ENCODE measurements at regions not wholly inside any gene's neighbourhood (a gene's known extent, or its start where the extent isn't known, plus 50 kb on each side); places are given as distances from the start of the nearest gene placed in this dataset.

DNA sequence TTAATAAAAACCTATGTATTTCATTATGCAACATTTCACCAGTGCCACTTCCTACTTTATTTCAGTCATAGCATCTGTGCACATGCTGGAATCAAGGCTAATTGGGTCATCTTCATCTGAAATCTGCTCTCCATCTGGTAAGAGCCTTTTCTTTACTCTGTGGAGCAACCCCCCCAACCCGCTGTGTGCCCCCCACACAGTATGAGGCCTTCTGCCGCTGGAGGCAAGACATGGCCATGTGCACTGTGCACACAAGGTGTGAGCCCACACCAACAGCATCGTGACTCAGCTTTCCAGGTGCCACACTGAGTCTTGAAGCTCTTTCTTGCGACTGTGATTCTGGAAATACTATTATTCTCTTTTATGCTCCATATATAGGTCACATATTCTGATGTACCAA, 471.0 kb downstream of the TBC1D4 start:
- CTCF ChIA-PET = no interaction called here
- Mint-ChIP-seq H3K9me3 (no peaks in the 10 kb centered on the region), H3K36me3 (no peaks in the 10 kb centered on the region), H3K4me3 (no peak overlapping the region), H3K27me3 (peaks cover 6% of the 10 kb centered on the region), H3K4me1 (ENCODE audit: low read depth) (no peaks in the 10 kb centered on the region), H3K27ac (no peak overlapping the region)
- DNase-seq = no peak
- intact Hi-C loops (cut with micrococcal nuclease) = no loop called here
- POLR2A ChIA-PET = no interaction called here

- CTCF ChIA-PET = no interaction called here
- no peak for DNase-seq
- H3K4me3 Mint-ChIP-seq = no peak overlapping the region
- no peaks in the 10 kb centered on the region for H3K9me3 Mint-ChIP-seq
- POLR2A ChIA-PET = no interaction called here
- no peak overlapping the region for H3K27ac Mint-ChIP-seq
- no peaks in the 10 kb centered on the region for H3K4me1 Mint-ChIP-seq (ENCODE audit: low read depth)
- intact Hi-C loops (cut with micrococcal nuclease) = no loop called here
- no peaks in the 10 kb centered on the region for H3K27me3 Mint-ChIP-seq
- no peaks in the 10 kb centered on the region for H3K36me3 Mint-ChIP-seq
Measured at GRCh38 chr13:75008926-75009325, 473.0 kb downstream of the TBC1D4 start.

DNA sequence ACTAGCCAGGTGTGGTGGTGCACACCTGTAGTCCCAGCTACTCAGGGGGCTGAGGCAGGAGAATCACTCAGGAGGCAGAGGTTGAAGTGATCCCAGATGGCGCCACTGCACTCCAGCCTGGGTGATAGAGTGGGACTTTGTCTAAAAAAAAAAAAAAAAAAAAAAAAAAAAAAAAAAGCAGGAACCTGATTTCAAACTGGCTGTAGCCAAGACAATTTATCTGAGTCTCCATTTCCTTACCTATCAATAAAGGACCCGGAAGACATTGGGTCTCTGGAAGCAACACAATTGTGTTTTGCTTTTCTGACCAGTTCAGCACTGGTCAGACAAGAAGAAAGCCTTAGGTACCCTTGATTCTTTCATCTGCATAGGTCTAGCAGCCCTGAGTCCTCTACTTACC, 491.0 kb downstream of the TBC1D4 start:
- H3K4me3 Mint-ChIP-seq = no peak overlapping the region
- H3K9me3 Mint-ChIP-seq = no peaks in the 10 kb centered on the region
- H3K27ac Mint-ChIP-seq = no peak overlapping the region
- no peak for DNase-seq
- POLR2A ChIA-PET = no interaction called here
- H3K36me3 Mint-ChIP-seq = no peaks in the 10 kb centered on the region
- H3K27me3 Mint-ChIP-seq = peaks cover 2% of the 10 kb centered on the region
- CTCF ChIA-PET = no interaction called here
- intact Hi-C loops (cut with micrococcal nuclease) = no loop called here
- no peaks in the 10 kb centered on the region for H3K4me1 Mint-ChIP-seq (ENCODE audit: low read depth)

- H3K27ac Mint-ChIP-seq = no peak overlapping the region
- H3K27me3 Mint-ChIP-seq = no peaks in the 10 kb centered on the region
- H3K9me3 Mint-ChIP-seq = no peaks in the 10 kb centered on the region
- intact Hi-C loops (cut with micrococcal nuclease) = no loop called here
- H3K4me3 Mint-ChIP-seq = no peak overlapping the region
- DNase-seq = no peak
- H3K4me1 Mint-ChIP-seq (ENCODE audit: low read depth) = no peaks in the 10 kb centered on the region
- POLR2A ChIA-PET = no interaction called here
- no peaks in the 10 kb centered on the region for H3K36me3 Mint-ChIP-seq
- CTCF ChIA-PET = no interaction called here
Measured at GRCh38 chr13:74987124-74987690, 494.8 kb downstream of the TBC1D4 start.

- H3K27ac Mint-ChIP-seq = no peak overlapping the region
- POLR2A ChIA-PET = no interaction called here
- CTCF ChIA-PET = no interaction called here
Measured at GRCh38 chr13:74986609-74987008, 495.4 kb downstream of the TBC1D4 start.

GRCh38 chr13:74979703-74980102, 502.3 kb downstream of the TBC1D4 start:
- Mint-ChIP-seq H3K27me3 (peaks cover 12% of the 10 kb centered on the region), H3K9me3 (no peaks in the 10 kb centered on the region), H3K4me3 (no peak overlapping the region), H3K27ac (no peak overlapping the region), H3K4me1 (ENCODE audit: low read depth) (no peaks in the 10 kb centered on the region), H3K36me3 (no peaks in the 10 kb centered on the region)
- intact Hi-C loops (cut with micrococcal nuclease) = no loop called here
- no peak for DNase-seq
- POLR2A ChIA-PET = no interaction called here
- CTCF ChIA-PET = no interaction called here

More at GRCh38 chr13:74986609-74987008, 495.4 kb downstream of the TBC1D4 start:
- Mint-ChIP-seq H3K4me3 (no peak overlapping the region), H3K36me3 (no peaks in the 10 kb centered on the region), H3K27me3 (no peaks in the 10 kb centered on the region), H3K9me3 (no peaks in the 10 kb centered on the region), H3K4me1 (ENCODE audit: low read depth) (no peaks in the 10 kb centered on the region)
- no peak for DNase-seq
- intact Hi-C loops (cut with micrococcal nuclease) = no loop called here

- CTCF ChIA-PET = no interaction called here
- H3K4me1 Mint-ChIP-seq (ENCODE audit: low read depth) = no peaks in the 10 kb centered on the region
- no peak overlapping the region for H3K4me3 Mint-ChIP-seq
- no peak for DNase-seq
- H3K27me3 Mint-ChIP-seq = peaks cover 14% of the 10 kb centered on the region
- intact Hi-C loops (cut with micrococcal nuclease) = no loop called here
- POLR2A ChIA-PET = no interaction called here
- H3K27ac Mint-ChIP-seq = no peak overlapping the region
- no peaks in the 10 kb centered on the region for H3K9me3 Mint-ChIP-seq
- H3K36me3 Mint-ChIP-seq = no peaks in the 10 kb centered on the region
Measured at GRCh38 chr13:74978591-74978990, 503.4 kb downstream of the TBC1D4 start.

DNA sequence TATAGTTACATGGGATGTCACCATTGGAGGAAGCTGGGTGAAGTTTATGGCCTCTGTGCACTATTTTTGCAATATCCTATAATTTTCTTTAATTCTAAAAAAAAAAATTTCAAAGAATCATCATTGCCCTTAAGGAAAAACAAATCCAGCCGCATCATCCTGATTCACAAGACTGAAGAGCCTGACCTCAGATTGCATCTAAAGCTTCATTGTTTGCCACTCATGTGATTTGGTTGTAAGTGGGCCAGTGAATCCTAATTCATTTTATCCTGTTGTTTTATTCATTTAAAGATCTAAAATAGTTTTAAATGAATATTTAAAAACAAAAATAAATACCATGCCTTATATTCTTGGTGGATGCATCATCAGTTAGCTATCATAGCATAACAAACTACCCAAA, 504.5 kb downstream of the TBC1D4 start:
- H3K9me3 Mint-ChIP-seq = no peaks in the 10 kb centered on the region

DNA sequence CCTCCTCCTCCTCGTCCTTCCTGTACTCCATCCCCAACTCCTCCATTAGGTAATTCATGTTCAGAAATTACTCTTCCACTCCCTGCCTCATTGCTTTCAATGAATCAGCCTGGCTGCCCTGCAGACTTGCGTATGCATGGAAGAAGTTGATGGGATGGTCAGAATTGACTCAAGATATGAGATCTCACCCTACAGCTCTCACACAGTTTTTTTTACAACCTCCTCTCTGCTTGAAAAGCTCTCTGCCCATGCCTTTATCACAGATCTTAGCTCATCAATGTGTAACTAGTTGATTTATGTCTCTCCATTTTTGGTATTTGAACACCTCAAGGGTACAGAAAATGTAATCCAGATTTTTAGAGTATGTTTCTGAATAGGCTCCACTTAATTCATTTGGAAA, 506.9 kb downstream of the TBC1D4 start:
- no peak overlapping the region for H3K27ac Mint-ChIP-seq
- no peak overlapping the region for H3K4me3 Mint-ChIP-seq
- ChIA-PET POLR2A (no interaction called here), CTCF (no interaction called here)
- no peaks in the 10 kb centered on the region for H3K36me3 Mint-ChIP-seq
- intact Hi-C loops (cut with micrococcal nuclease) = no loop called here
- H3K4me1 Mint-ChIP-seq (ENCODE audit: low read depth) = no peaks in the 10 kb centered on the region
- no peak for DNase-seq
- peaks cover 14% of the 10 kb centered on the region for H3K27me3 Mint-ChIP-seq
- H3K9me3 Mint-ChIP-seq = no peaks in the 10 kb centered on the region

More for the DNA sequence above, 504.5 kb downstream of the TBC1D4 start:
- no peak for DNase-seq
- ChIA-PET CTCF (no interaction called here), POLR2A (interaction anchor here (0.6 to 0.7 kb wide), 2 partner anchors 38 to 68 kb away, joined by 4 read pairs; no protein-coding TSS in a partner anchor)
- no peaks in the 10 kb centered on the region for H3K4me1 Mint-ChIP-seq (ENCODE audit: low read depth)
- no peak overlapping the region for H3K27ac Mint-ChIP-seq
- no peaks in the 10 kb centered on the region for H3K36me3 Mint-ChIP-seq
- intact Hi-C loops (cut with micrococcal nuclease) = no loop called here
- peaks cover 14% of the 10 kb centered on the region for H3K27me3 Mint-ChIP-seq
- H3K4me3 Mint-ChIP-seq = no peak overlapping the region

GRCh38 chr13:74973935-74974879, 507.8 kb downstream of the TBC1D4 start:
- intact Hi-C loops (cut with micrococcal nuclease) = no loop called here
- DNase-seq = no peak
- H3K4me1 Mint-ChIP-seq (ENCODE audit: low read depth) = no peaks in the 10 kb centered on the region
- no peak overlapping the region for H3K27ac Mint-ChIP-seq
- no peak overlapping the region for H3K4me3 Mint-ChIP-seq
- H3K36me3 Mint-ChIP-seq = no peaks in the 10 kb centered on the region
- H3K9me3 Mint-ChIP-seq = no peaks in the 10 kb centered on the region
- POLR2A ChIA-PET = no interaction called here
- peaks cover 14% of the 10 kb centered on the region for H3K27me3 Mint-ChIP-seq
- CTCF ChIA-PET = no interaction called here

- DNase-seq = no peak
- no peaks in the 10 kb centered on the region for H3K9me3 Mint-ChIP-seq
- intact Hi-C loops (cut with micrococcal nuclease) = no loop called here
- ChIA-PET POLR2A (no interaction called here), CTCF (interaction anchor here (0.6 kb wide), 1 partner anchor 162 kb away, joined by 3 read pairs; no protein-coding TSS in a partner anchor)
- peaks cover 2% of the 10 kb centered on the region for H3K27me3 Mint-ChIP-seq
- H3K4me1 Mint-ChIP-seq (ENCODE audit: low read depth) = no peaks in the 10 kb centered on the region
- no peaks in the 10 kb centered on the region for H3K36me3 Mint-ChIP-seq
- H3K27ac Mint-ChIP-seq = no peak overlapping the region
- H3K4me3 Mint-ChIP-seq = no peak overlapping the region
Measured at GRCh38 chr13:74969419-74969818, 512.5 kb downstream of the TBC1D4 start.

DNA sequence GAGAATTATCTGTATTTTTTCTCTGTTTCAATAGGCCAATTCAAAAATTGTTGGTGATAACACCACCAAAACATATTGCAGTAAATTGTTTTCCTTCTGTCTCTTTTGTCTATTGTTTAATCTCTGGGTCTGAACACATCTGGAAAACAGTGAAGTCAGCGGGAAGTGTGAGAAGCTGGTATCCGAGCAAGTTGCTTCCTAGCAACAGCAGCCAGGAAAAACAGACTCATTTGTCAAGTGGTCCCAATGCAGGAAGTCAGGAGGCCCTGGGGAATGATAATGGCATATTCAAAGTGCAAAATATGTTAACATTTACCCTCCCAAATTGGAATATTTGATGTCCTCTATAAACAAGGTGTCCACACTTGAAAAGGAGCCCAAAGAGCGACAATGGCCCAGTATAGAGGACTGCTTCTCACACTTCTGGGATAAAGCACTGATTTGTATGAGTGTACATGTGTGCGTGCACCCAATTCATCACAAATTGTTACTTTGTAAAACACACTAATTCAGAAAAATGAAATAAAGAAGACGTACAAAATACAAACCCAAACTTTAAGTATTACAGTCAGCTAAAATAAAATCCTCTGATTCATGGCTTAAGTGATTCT, 515.0 kb downstream of the TBC1D4 start:
- Mint-ChIP-seq H3K4me1 (ENCODE audit: low read depth) (no peaks in the 10 kb centered on the region), H3K27me3 (peaks cover 4% of the 10 kb centered on the region), H3K4me3 (no peak overlapping the region), H3K9me3 (no peaks in the 10 kb centered on the region), H3K27ac (no peak overlapping the region), H3K36me3 (no peaks in the 10 kb centered on the region)
- CTCF ChIA-PET = no interaction called here
- no peak for DNase-seq
- POLR2A ChIA-PET = no interaction called here
- intact Hi-C loops (cut with micrococcal nuclease) = no loop called here

DNA sequence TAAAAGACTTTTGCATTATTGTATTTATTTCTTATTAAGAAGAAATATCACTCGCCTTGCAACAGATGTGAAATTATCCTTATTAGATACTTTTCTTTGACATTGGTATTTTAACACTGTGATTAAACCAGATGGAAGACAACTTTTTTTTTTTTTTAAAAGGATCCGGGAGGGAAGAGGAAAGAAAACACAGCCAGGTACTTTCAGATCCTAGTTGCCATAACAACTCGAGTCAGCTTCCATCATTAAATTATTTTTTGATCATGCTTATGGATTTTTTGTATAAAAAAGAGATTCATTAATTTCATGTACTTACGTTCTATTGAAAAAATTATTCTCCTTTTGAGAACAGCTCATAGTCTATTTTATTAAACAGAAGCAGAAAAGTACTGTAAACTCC, 515.7 kb downstream of the TBC1D4 start:
- no peaks in the 10 kb centered on the region for H3K36me3 Mint-ChIP-seq
- H3K4me1 Mint-ChIP-seq (ENCODE audit: low read depth) = no peaks in the 10 kb centered on the region
- no peaks in the 10 kb centered on the region for H3K9me3 Mint-ChIP-seq
- DNase-seq = no peak
- H3K4me3 Mint-ChIP-seq = no peak overlapping the region
- H3K27ac Mint-ChIP-seq = no peak overlapping the region
- ChIA-PET CTCF (no interaction called here), POLR2A (no interaction called here)
- H3K27me3 Mint-ChIP-seq = peaks cover 7% of the 10 kb centered on the region
- intact Hi-C loops (cut with micrococcal nuclease) = no loop called here
